Breast epithelium (tissue), 3 donors: ENCODE measurements at regions not wholly inside any gene's neighbourhood (a gene's known extent, or its start where the extent isn't known, plus 50 kb on each side); places are given as distances from the start of the nearest gene placed in this dataset.

ENCODE experiments used
- CTCF ChIP-seq, 3 donors: fragments of 450-650 bp; IDR thresholded peaks; one replicate each; pipeline ENCODE4 v1.5.1; 2016 to 2017; ENCODE audit warnings: antibody characterized with exemption in 3 of 3, mild to moderate bottlenecking in 3 of 3, moderate library complexity in 3 of 3
- POLR2A ChIP-seq: fragments of 450-650 bp; IDR thresholded peaks from one replicate; pipeline ENCODE4 v1.6.1; 2016; ENCODE audit warnings: antibody characterized with exemption, mild to moderate bottlenecking, moderate library complexity
- POLR2AphosphoS5 ChIP-seq, 3 donors: sonication (generic); formaldehyde crosslinking; IDR thresholded peaks; one replicate each; pipeline ENCODE4 v1.6.1; 2017; ENCODE audit warnings: antibody characterized with exemption in 3 of 3

- TF ChIP-seq CTCF (IDR thresholded peaks at IDR 0.05) (no peak), POLR2AphosphoS5 (IDR thresholded peaks at IDR 0.05) (no peak), POLR2A (no peak)
Observed at GRCh38 chr17:52604105-52604504, 445.6 kb upstream of the CA10 start.
